ENCODE measurements at regions not wholly inside any gene's neighbourhood (a gene's known extent, or its start where the extent isn't known, plus 50 kb on each side); places are given as distances from the start of the nearest gene placed in this dataset.

DNA sequence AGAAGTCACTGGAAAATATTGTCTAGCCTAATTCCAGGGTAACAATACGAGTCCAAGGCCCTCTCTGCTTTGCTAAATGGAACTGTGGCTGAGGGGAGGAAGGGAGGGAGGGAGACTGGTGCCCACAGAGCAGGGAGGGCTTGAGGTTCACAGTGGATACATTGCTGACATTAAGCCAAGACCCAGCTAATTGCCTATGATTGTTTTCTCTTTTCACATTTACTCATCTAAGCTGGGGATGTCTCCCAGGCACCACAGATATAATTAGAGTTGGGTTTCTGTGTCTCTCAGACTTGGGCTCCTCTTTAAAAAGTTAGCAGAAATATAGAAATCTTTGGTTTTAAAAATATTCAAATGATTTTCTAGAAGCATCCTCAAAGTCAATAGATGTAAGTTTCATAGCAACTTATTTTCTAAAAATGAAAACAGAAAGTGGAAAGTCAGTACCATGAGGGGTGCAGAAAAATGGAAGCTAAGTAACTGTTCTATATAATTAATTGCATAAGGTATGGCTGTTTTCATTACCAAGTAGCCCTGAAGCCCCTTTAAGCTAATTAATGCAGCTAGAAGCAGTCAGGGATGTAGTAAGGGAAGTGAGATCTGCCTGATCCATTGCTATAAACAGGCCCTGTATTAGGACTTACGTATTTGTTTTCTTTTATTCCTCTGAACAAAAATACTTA lies 259.8 kb downstream of the NDUFS4 start:
- WGBS (ENCODE audit: low lambda C conversion rate, missing lambda C conversion rate): 94% methylated on average over 2 of the region's 2 CpGs
- Histone ChIP-seq H3K4me3 (no peak overlapping the region), H3K36me3 (replicated peaks; ENCODE audit: insufficient read depth, low read depth) (no peaks in the 10 kb centered on the region), H4K20me1 (ENCODE audit: insufficient read depth, poor library complexity, severe bottlenecking) (no peaks in the 10 kb centered on the region), H3K4me2 (no peak overlapping the region), H3K27ac (no peak overlapping the region), H3K9me3 (ENCODE audit: low read depth) (no peaks in the 10 kb centered on the region), H2AFZ (no peak overlapping the region), H3K4me1 (ENCODE audit: insufficient read depth) (no peaks in the 10 kb centered on the region), H3K79me2 (no peaks in the 10 kb centered on the region), H3K9me2 (replicated peaks; ENCODE audit: insufficient read depth) (no peaks in the 10 kb centered on the region), H3K27me3 (peaks cover 5% of the 10 kb centered on the region)
- no peak for TF ChIP-seq EZH2phosphoT487 (IDR thresholded peaks at IDR 0.05; ENCODE audit: low read depth, severe bottlenecking, unreplicated experiment)
- no peak for TF ChIP-seq EZH2 (IDR thresholded peaks at IDR 0.05; ENCODE audit: borderline replicate concordance)
- TF ChIP-seq, protein P1, sequence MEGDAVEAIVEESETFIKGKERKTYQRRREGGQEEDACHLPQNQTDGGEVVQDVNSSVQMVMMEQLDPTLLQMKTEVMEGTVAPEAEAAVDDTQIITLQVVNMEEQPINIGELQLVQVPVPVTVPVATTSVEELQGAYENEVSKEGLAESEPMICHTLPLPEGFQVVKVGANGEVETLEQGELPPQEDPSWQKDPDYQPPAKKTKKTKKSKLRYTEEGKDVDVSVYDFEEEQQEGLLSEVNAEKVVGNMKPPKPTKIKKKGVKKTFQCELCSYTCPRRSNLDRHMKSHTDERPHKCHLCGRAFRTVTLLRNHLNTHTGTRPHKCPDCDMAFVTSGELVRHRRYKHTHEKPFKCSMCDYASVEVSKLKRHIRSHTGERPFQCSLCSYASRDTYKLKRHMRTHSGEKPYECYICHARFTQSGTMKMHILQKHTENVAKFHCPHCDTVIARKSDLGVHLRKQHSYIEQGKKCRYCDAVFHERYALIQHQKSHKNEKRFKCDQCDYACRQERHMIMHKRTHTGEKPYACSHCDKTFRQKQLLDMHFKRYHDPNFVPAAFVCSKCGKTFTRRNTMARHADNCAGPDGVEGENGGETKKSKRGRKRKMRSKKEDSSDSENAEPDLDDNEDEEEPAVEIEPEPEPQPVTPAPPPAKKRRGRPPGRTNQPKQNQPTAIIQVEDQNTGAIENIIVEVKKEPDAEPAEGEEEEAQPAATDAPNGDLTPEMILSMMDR (IDR thresholded peaks at IDR 0.05; ENCODE audit: poor library complexity): no peak
- DNase-seq (ENCODE audit: low spot score): no peak

- Histone ChIP-seq H3K27ac (no peak overlapping the region), H4K20me1 (ENCODE audit: insufficient read depth, poor library complexity, severe bottlenecking) (no peaks in the 10 kb centered on the region)
- WGBS (ENCODE audit: low lambda C conversion rate, missing lambda C conversion rate): 92% methylated on average over 3 of the region's 3 CpGs
These were observed 260.3 kb downstream of the NDUFS4 start for GRCh38 chr5:53820802-53821171.

DNA sequence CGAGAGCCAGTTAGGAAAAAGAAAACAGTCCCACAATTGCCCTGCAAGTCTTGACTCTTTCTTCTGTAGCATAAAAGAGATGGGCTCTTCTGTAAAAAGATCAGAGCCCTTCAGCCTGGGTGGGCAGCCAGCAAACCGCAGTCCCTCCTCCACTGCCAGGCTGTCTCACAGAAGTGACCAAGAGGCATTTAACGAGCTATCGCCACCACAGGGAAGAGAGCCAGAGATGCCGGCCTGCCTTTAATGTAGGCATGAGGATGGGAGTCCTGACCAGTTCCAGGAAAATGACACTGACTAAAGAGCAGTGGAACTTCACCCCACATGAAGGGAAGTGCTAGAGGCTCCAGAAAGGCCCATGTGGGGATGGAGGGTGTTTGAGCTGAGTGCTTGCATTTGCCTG lies 264.6 kb downstream of the NDUFS4 start:
- DNase-seq (ENCODE audit: low spot score): no peak
- TF ChIP-seq, protein P1 (IDR thresholded peaks at IDR 0.05; ENCODE audit: poor library complexity): no peak
- no peak for TF ChIP-seq EZH2 (IDR thresholded peaks at IDR 0.05; ENCODE audit: borderline replicate concordance)
- TF ChIP-seq EZH2phosphoT487 (IDR thresholded peaks at IDR 0.05; ENCODE audit: low read depth, severe bottlenecking, unreplicated experiment): no peak
- Histone ChIP-seq H3K9me2 (replicated peaks; ENCODE audit: insufficient read depth) (no peaks in the 10 kb centered on the region), H3K27ac (no peak overlapping the region), H3K4me2 (no peak overlapping the region), H3K79me2 (no peaks in the 10 kb centered on the region), H4K20me1 (ENCODE audit: insufficient read depth, poor library complexity, severe bottlenecking) (no peaks in the 10 kb centered on the region), H2AFZ (no peak overlapping the region), H3K4me3 (no peak overlapping the region), H3K9me3 (ENCODE audit: low read depth) (no peaks in the 10 kb centered on the region), H3K4me1 (ENCODE audit: insufficient read depth) (no peaks in the 10 kb centered on the region), H3K27me3 (no peaks in the 10 kb centered on the region), H3K36me3 (replicated peaks; ENCODE audit: insufficient read depth, low read depth) (no peaks in the 10 kb centered on the region)
- WGBS (ENCODE audit: low lambda C conversion rate, missing lambda C conversion rate): 86% methylated on average over 5 of the region's 5 CpGs

More at GRCh38 chr5:53820802-53821171, 260.3 kb downstream of the NDUFS4 start:
- no peak overlapping the region for H3K4me2 ChIP-seq
- no peaks in the 10 kb centered on the region for H3K36me3 ChIP-seq (replicated peaks; ENCODE audit: insufficient read depth, low read depth)
- no peaks in the 10 kb centered on the region for H3K4me1 ChIP-seq (ENCODE audit: insufficient read depth)
- H3K27me3 ChIP-seq: peaks cover 1% of the 10 kb centered on the region
- TF ChIP-seq, protein P1 (IDR thresholded peaks at IDR 0.05; ENCODE audit: poor library complexity): no peak
- no peak for TF ChIP-seq EZH2 (IDR thresholded peaks at IDR 0.05; ENCODE audit: borderline replicate concordance)
- no peak for TF ChIP-seq EZH2phosphoT487 (IDR thresholded peaks at IDR 0.05; ENCODE audit: low read depth, severe bottlenecking, unreplicated experiment)
- H2AFZ ChIP-seq: no peak overlapping the region
- no peaks in the 10 kb centered on the region for H3K9me3 ChIP-seq (ENCODE audit: low read depth)
- H3K79me2 ChIP-seq: no peaks in the 10 kb centered on the region
- H3K9me2 ChIP-seq (replicated peaks; ENCODE audit: insufficient read depth): no peaks in the 10 kb centered on the region
- DNase-seq (ENCODE audit: low spot score): no peak
- H3K4me3 ChIP-seq: no peak overlapping the region

All from hepatocyte (in vitro differentiated cells).